ENCODE measurements at regions not wholly inside any gene's neighbourhood (a gene's known extent, or its start where the extent isn't known, plus 50 kb on each side); places are given as distances from the start of the nearest gene placed in this dataset.
"Not testable (repeated sequence)": the region's sequence is repeated elsewhere in the genome, so short reads cannot be mapped to it uniquely, and the experiment has no call there.

- not testable (repeated sequence) for DNase-seq
Observed at GRCh38 chr4:103412646-103413045, 214.5 kb upstream of the CENPE start.

GRCh38 chr4:103410386-103410785 lies 212.2 kb upstream of the CENPE start:
- DNase-seq, result no peak

- DNase-seq, result no peak
Observed at GRCh38 chr4:103405415-103405814, 207.3 kb upstream of the CENPE start.

- no peak for DNase-seq
Observed at GRCh38 chr4:103403619-103404018, 205.5 kb upstream of the CENPE start.

- no peak for DNase-seq
Observed at GRCh38 chr4:103402198-103402597, 204.1 kb upstream of the CENPE start.

- DNase-seq, result no peak
Observed at GRCh38 chr4:103400405-103400804, 202.3 kb upstream of the CENPE start.

- no peak for DNase-seq
Observed at GRCh38 chr4:103397541-103397940, 199.4 kb upstream of the CENPE start.

GRCh38 chr4:103387508-103388011 lies 189.4 kb upstream of the CENPE start:
- DNase-seq, result not testable (repeated sequence)

GRCh38 chr4:103385565-103385964 lies 187.4 kb upstream of the CENPE start:
- not testable (repeated sequence) for DNase-seq

- no peak for DNase-seq
Observed at GRCh38 chr4:103375278-103375677, 177.1 kb upstream of the CENPE start.

GRCh38 chr4:103374758-103375157 lies 176.6 kb upstream of the CENPE start:
- no peak for DNase-seq

- DNase-seq, result no peak
Observed at GRCh38 chr4:103374306-103374705, 176.2 kb upstream of the CENPE start.

- DNase-seq, result no peak
Observed at GRCh38 chr4:103372002-103372558, 173.9 kb upstream of the CENPE start.

- no peak for DNase-seq
Observed at GRCh38 chr4:103370336-103370735, 172.2 kb upstream of the CENPE start.

- DNase-seq, result no peak
Observed at GRCh38 chr4:103365285-103365684, 167.1 kb upstream of the CENPE start.

GRCh38 chr4:103364083-103364482 lies 165.9 kb upstream of the CENPE start:
- DNase-seq, result no peak

- no peak for DNase-seq
Observed at GRCh38 chr4:103361926-103362325, 163.8 kb upstream of the CENPE start.

- no peak for DNase-seq
Observed at GRCh38 chr4:103359900-103360299, 161.8 kb upstream of the CENPE start.

GRCh38 chr4:103354006-103354405 lies 155.9 kb upstream of the CENPE start:
- no peak for DNase-seq

- DNase-seq, result no peak
Observed at GRCh38 chr4:103329642-103330041, 131.5 kb upstream of the CENPE start.

GRCh38 chr4:103324811-103325210 lies 126.7 kb upstream of the CENPE start:
- DNase-seq, result no peak

- DNase-seq, result no peak
Observed at GRCh38 chr4:103318327-103318726, 120.2 kb upstream of the CENPE start.

- no peak for DNase-seq
Observed at GRCh38 chr4:103308248-103308561, 110.1 kb upstream of the CENPE start.

- DNase-seq, result no peak
Observed at GRCh38 chr4:103307453-103308247, 109.5 kb upstream of the CENPE start.

GRCh38 chr4:103306870-103307375 lies 108.8 kb upstream of the CENPE start:
- DNase-seq, result no peak

All from COR-L47 (cell line).